Neural progenitor cell (in vitro differentiated cells): ENCODE measurements at regions not wholly inside any gene's neighbourhood (a gene's known extent, or its start where the extent isn't known, plus 50 kb on each side); places are given as distances from the start of the nearest gene placed in this dataset.

Experiments used
- EZH2phosphoT487 ChIP-seq: fragments of 200-600 bp; sonication (generic); IDR thresholded peaks from 2 replicates; pipeline ENCODE4 v1.6.1; 2017; ENCODE audit warnings: antibody characterized with exemption
- TF ChIP-seq, protein P1 (sequence below): fragments of 200-600 bp; sonication (generic); IDR thresholded peaks from 2 replicates; pipeline ENCODE4 v1.5.1; 2017; ENCODE audit warnings: antibody characterized with exemption, mild to moderate bottlenecking

DNA sequence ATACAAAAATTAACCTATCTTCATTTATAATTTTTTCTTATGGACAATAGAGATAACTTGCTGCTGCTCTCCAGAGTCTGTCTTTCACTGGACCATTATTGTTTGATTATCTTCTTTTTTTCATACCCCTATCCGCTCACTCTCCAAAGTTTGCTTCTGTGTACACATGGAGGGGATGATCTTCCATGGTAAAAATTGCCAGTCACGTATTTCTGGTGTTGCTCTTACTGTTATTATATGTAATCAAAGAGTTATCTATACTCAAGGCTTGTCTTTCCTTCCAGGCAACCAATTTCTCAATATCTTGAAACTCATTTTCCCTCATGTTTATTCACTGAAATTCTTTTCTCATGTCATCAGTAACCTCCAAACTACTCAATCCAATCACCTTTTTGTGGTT lies 817.8 kb upstream of the NECTIN3 start:
- TF ChIP-seq, protein P1, sequence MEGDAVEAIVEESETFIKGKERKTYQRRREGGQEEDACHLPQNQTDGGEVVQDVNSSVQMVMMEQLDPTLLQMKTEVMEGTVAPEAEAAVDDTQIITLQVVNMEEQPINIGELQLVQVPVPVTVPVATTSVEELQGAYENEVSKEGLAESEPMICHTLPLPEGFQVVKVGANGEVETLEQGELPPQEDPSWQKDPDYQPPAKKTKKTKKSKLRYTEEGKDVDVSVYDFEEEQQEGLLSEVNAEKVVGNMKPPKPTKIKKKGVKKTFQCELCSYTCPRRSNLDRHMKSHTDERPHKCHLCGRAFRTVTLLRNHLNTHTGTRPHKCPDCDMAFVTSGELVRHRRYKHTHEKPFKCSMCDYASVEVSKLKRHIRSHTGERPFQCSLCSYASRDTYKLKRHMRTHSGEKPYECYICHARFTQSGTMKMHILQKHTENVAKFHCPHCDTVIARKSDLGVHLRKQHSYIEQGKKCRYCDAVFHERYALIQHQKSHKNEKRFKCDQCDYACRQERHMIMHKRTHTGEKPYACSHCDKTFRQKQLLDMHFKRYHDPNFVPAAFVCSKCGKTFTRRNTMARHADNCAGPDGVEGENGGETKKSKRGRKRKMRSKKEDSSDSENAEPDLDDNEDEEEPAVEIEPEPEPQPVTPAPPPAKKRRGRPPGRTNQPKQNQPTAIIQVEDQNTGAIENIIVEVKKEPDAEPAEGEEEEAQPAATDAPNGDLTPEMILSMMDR, result no peak
- TF ChIP-seq EZH2phosphoT487, result no peak
